K562 (cell line): ENCODE measurements at regions not wholly inside any gene's neighbourhood (a gene's known extent, or its start where the extent isn't known, plus 50 kb on each side); places are given as distances from the start of the nearest gene placed in this dataset.

Experiments
- ATAC-seq: fragments of 200-7000 bp; cut with Tn5 transposase; 3 replicates; pipeline ENCODE4 v1.9.1; 2020; ENCODE audit warnings: moderate library complexity
- BruUV-seq: library from RNA; stranded (reverse); fragments of 400-500 nt; replicated peaks from 2 replicates; lab custom pipeline; 2021; lab: Mats Ljungman, UMichigan
- CTCF ChIA-PET: fragments of 300-600 bp; formaldehyde crosslinking; extraction: SDS; loops from one replicate; lab custom pipeline; 2021; ENCODE audit warnings: low intra/inter-chr PET ratio; lab: Yijun Ruan, JAX
- POLR2A ChIA-PET: fragments of 300-600, 350-650 bp; sonication (Branson Sonifier 250); formaldehyde crosslinking; extraction: SDS; loops from one replicate; lab custom pipeline; 2021; ENCODE audit warnings: antibody characterized with exemption, inconsistent platforms; lab: Yijun Ruan, JAX
- DNase-seq, 4 experiments: peaks; one replicate each; pipeline versions ENCODE4 v3.0.0 to v3.0.0-alpha.2; 2011 to 2018; ENCODE audit warnings: low spot score in 3 of 4, mixed read lengths in 3 of 4; ENCODE audit errors: extremely low read depth in 1 of 4
- FAIRE-seq: peaks from 2 replicates; lab custom pipeline; 2011; peaks lifted over from hg19 to GRCh38; lab: Jason Lieb, UNC
- H2AFZ ChIP-seq: 2 replicates; pipeline ENCODE4 v1.6.0; 2011; ENCODE audit warnings: low read depth, low read length, control low read depth, inconsistent platforms
- H3K27ac ChIP-seq: fragments of 200-600 bp; 3 replicates; pipeline ENCODE4 v1.8.0; 2011; ENCODE audit warnings: low read depth, mild to moderate bottlenecking, control low read depth, inconsistent platforms, low read length, moderate library complexity, mixed read lengths; ENCODE audit errors: extremely low read depth
- H3K27me3 ChIP-seq, 2 experiments: fragments of 300-600 bp in 1 of 2; 2 replicates in 1 of 2; 3 replicates in 1 of 2; pipeline versions ENCODE4 v1.6.0 to v1.8.0; 2011; ENCODE audit warnings: inconsistent platforms in 2 of 2, low read length in 2 of 2, mild to moderate bottlenecking in 1 of 2, mixed read lengths in 1 of 2, moderate library complexity in 1 of 2; ENCODE audit not compliant: control insufficient read depth in 2 of 2, insufficient read depth in 2 of 2
- H3K36me3 ChIP-seq: fragments of 300-600 bp; 3 replicates; pipeline ENCODE4 v1.8.0; 2011; ENCODE audit warnings: mild to moderate bottlenecking, low read length, inconsistent platforms; ENCODE audit not compliant: control insufficient read depth, insufficient read depth
- H3K4me1 ChIP-seq, 2 experiments: fragments of 200-600 bp in 1 of 2; replicated peaks in 1 of 2; 2 replicates in 1 of 2; 3 replicates in 1 of 2; pipeline versions ENCODE4 v1.5.1 to v1.8.0; 2011; ENCODE audit warnings: inconsistent platforms in 2 of 2, low read length in 2 of 2, mild to moderate bottlenecking in 1 of 2, mixed read lengths in 1 of 2, moderate library complexity in 1 of 2; ENCODE audit not compliant: control insufficient read depth in 2 of 2, insufficient read depth in 2 of 2
- H3K4me2 ChIP-seq: 2 replicates; pipeline ENCODE4 v1.6.1; 2011; ENCODE audit warnings: low read length, control low read depth, inconsistent platforms, mixed read lengths; ENCODE audit not compliant: insufficient read depth
- H3K4me3 ChIP-seq: fragments of 200-600 bp; sonication (generic), shearing (Covaris generic); 2 replicates; pipeline ENCODE4 v1.5.1; 2016; ENCODE audit warnings: control low read depth, inconsistent platforms
- H3K79me2 ChIP-seq: fragments of 200-600 bp; 3 replicates; pipeline ENCODE4 v1.8.0; 2011; ENCODE audit warnings: low read length, inconsistent platforms; ENCODE audit not compliant: control insufficient read depth, insufficient read depth
- H3K9ac ChIP-seq, 2 experiments: 2 replicates each; pipeline versions ENCODE4 v1.6.0 to v1.6.1; 2011; ENCODE audit warnings: low read depth in 2 of 2, low read length in 2 of 2, control low read depth in 1 of 2, inconsistent platforms in 1 of 2, mild to moderate bottlenecking in 1 of 2, mixed read lengths in 1 of 2; ENCODE audit not compliant: insufficient read depth in 1 of 2
- H3K9me1 ChIP-seq: one replicate; pipeline ENCODE4 v1.6.0; 2011; ENCODE audit warnings: inconsistent platforms, mild to moderate bottlenecking, low read length, moderate library complexity; ENCODE audit not compliant: control insufficient read depth, insufficient read depth
- H3K9me3 ChIP-seq: replicated peaks from 2 replicates; pipeline ENCODE4 v1.5.1; 2011; ENCODE audit warnings: low read depth, low read length, inconsistent platforms; ENCODE audit not compliant: control insufficient read depth, insufficient read depth
- H4K20me1 ChIP-seq: replicated peaks from 2 replicates; pipeline ENCODE4 v1.6.1; 2011; ENCODE audit warnings: low read length, inconsistent platforms, mixed read lengths; ENCODE audit not compliant: control insufficient read depth, insufficient read depth
- ARID3B ChIP-seq: fragments of 250-450 bp; sonication (Bioruptor Pico); IDR thresholded peaks from 2 replicates; pipeline ENCODE4 v1.4.0; 2020; ENCODE audit warnings: borderline replicate concordance
- CREB5 ChIP-seq: fragments of 250-450 bp; sonication (Bioruptor Pico); IDR thresholded peaks from 2 replicates; pipeline ENCODE4 v1.5.0; 2020; ENCODE audit warnings: mild to moderate bottlenecking
- ETV6 ChIP-seq, 3 experiments: fragments of 150-350 bp in 1 of 3; sonication (generic) in 1 of 3; formaldehyde crosslinking in 1 of 3; IDR thresholded peaks; 2 replicates each; pipeline versions ENCODE4 v1.6.1 to v1.8.0; 2014 to 2022; ENCODE audit warnings: borderline replicate concordance in 2 of 3, low read depth in 2 of 3, antibody characterized with exemption in 1 of 3, low read length in 1 of 3, mild to moderate bottlenecking in 1 of 3, missing genetic modification reagents in 1 of 3
- HDAC8 ChIP-seq: fragments of 450-650 bp; IDR thresholded peaks from 2 replicates; pipeline ENCODE4 v1.6.1; 2016; ENCODE audit warnings: mild to moderate bottlenecking, missing genetic modification characterization, moderate library complexity, missing compliant biosample characterization
- HMG20A ChIP-seq: fragments of 450-650 bp; formaldehyde crosslinking; conservative IDR thresholded peaks from 2 replicates; pipeline ENCODE4 v1.4.0; 2020; ENCODE audit warnings: mild to moderate bottlenecking, mixed read lengths
- MYC ChIP-seq, 2 experiments: fragments of 250-450 bp in 1 of 2; sonication (Bioruptor Pico) in 1 of 2; IDR thresholded peaks; 2 replicates each; pipeline versions ENCODE4 v1.5.1 to v1.6.1; 2012 to 2021; ENCODE audit warnings: low read depth in 2 of 2, borderline replicate concordance in 1 of 2, improper control_type of control experiment in 1 of 2, low read length in 1 of 2, mild to moderate bottlenecking in 1 of 2, moderate library complexity in 1 of 2
- NCOA6 ChIP-seq: fragments of 450-650 bp; IDR thresholded peaks from 2 replicates; pipeline ENCODE4 v1.6.1; 2017; ENCODE audit warnings: mild to moderate bottlenecking
- NCOR1 ChIP-seq: fragments of 450-650 bp; IDR thresholded peaks from 2 replicates; pipeline ENCODE4 v1.6.1; 2016; ENCODE audit warnings: mild to moderate bottlenecking, moderate library complexity
- NKRF ChIP-seq: fragments of 450-650 bp; IDR thresholded peaks from 2 replicates; pipeline ENCODE4 v1.6.1; 2016; ENCODE audit warnings: borderline replicate concordance
- XRCC5 ChIP-seq: fragments of 200-400 bp; formaldehyde crosslinking; IDR thresholded peaks from 2 replicates; pipeline ENCODE4 v1.6.1; 2017; ENCODE audit warnings: low read depth, mild to moderate bottlenecking, low read length
- ZBTB26 ChIP-seq: fragments of 450-650 bp; formaldehyde crosslinking; IDR thresholded peaks from 2 replicates; pipeline ENCODE4 v1.4.0; 2022; ENCODE audit warnings: missing genetic modification characterization
- ZNF644 ChIP-seq: fragments of 200-800 bp; sonication (Bioruptor generic); IDR thresholded peaks from 2 replicates; pipeline ENCODE4 v1.6.1; 2016; ENCODE audit warnings: low read depth, missing genetic modification characterization, missing compliant biosample characterization
- WGBS: fragments of 100-300 bp; shearing (Covaris generic); methylation state at CpG from one replicate; pipeline ENCODE4 v1.1.6; 2016; ENCODE audit warnings: low coverage, mixed read lengths; ENCODE audit not compliant: insufficient coverage; ENCODE audit errors: missing lambda C conversion rate; 5-methylcytosine and 5-hydroxymethylcytosine counted together
- in situ Hi-C: fragments of 300-500 bp; cut with MboI; formaldehyde crosslinking; loops from 4 replicates; pipeline ENCODE4 v1.15.0; 2018; ENCODE audit warnings: inconsistent platforms, mixed read lengths
- intact Hi-C: fragments of 100-400 bp; cut with micrococcal nuclease; formaldehyde crosslinking; loops from 2 replicates; pipeline ENCODE4 v1.14.2; 2022

- TF ChIP-seq ZBTB26 (CRISPR knock-in tag) (no peak), NKRF (no peak), ETV6 (IDR thresholded peaks at IDR 0.05; ENCODE audit: borderline replicate concordance in 1 of 2, low read depth in 2 of 2, low read length in 1 of 2) (no peak), ETV6 (CRISPR knock-in tag; IDR thresholded peaks at IDR 0.05; ENCODE audit: borderline replicate concordance) (no peak)
- TF ChIP-seq, all 486 proteins: peak for 0
These were observed 114.3 kb upstream of the STARD4 start (continued) for GRCh38 chr5:111626473-111627148.

GRCh38 chr5:111618623-111619271, 106.4 kb upstream of the STARD4 start:
- ATAC-seq (no peak), DNase-seq (no peak), FAIRE-seq (no peak)
- H3K9me3 ChIP-seq, result no peaks in the 10 kb centered on the region
- H3K4me3 ChIP-seq, result no peak overlapping the region
- intact Hi-C loops, result no loop called here
- in situ Hi-C loops, result no loop called here
- CTCF ChIA-PET, result no interaction called here
- no peaks in the 10 kb centered on the region for H3K4me1 ChIP-seq
- H3K27ac ChIP-seq, result no peak overlapping the region
- no peaks in the 10 kb centered on the region for H3K79me2 ChIP-seq
- H3K36me3 ChIP-seq, result no peaks in the 10 kb centered on the region
- POLR2A ChIA-PET, result no interaction called here
- H3K9me1 ChIP-seq, result no peaks in the 10 kb centered on the region
- H3K9ac ChIP-seq, result no peak overlapping the region
- no peak overlapping the region for H3K4me2 ChIP-seq
- TF ChIP-seq MYC (IDR thresholded peaks at IDR 0.05; ENCODE audit: low read depth, low read length), result no peak
- TF ChIP-seq MYC (CRISPR knock-in tag; IDR thresholded peaks at IDR 0.05; ENCODE audit: borderline replicate concordance, low read depth), result no peak
- no peak for TF ChIP-seq NCOA6
- TF ChIP-seq CREB5 (CRISPR knock-in tag), result no peak
- TF ChIP-seq NCOR1, result no peak
- no peak for TF ChIP-seq HDAC8 (tag)
- TF ChIP-seq HMG20A (CRISPR knock-in tag), result no peak
- TF ChIP-seq ZNF644 (tag), result no peak
- TF ChIP-seq ARID3B (CRISPR knock-in tag), result no peak
- TF ChIP-seq XRCC5, result no peak
- no TSS peak for BruUV-seq
- H4K20me1 ChIP-seq, result no peaks in the 10 kb centered on the region
- WGBS, result 0% methylated on average over 5 of the region's 5 CpGs
- no peak overlapping the region for H2AFZ ChIP-seq
- H3K27me3 ChIP-seq, result no peaks in the 10 kb centered on the region
